Parathyroid adenoma (tissue), 2 donors: ENCODE measurements at regions not wholly inside any gene's neighbourhood (a gene's known extent, or its start where the extent isn't known, plus 50 kb on each side); places are given as distances from the start of the nearest gene placed in this dataset.

Source experiments
- H2AFZ ChIP-seq: fragments of 300-600 bp; sonication (generic); one replicate; pipeline ENCODE4 v1.7.0; 2017; ENCODE audit warnings: antibody characterized with exemption, mild to moderate bottlenecking
- H3K27ac ChIP-seq: fragments of 300-600 bp; sonication (generic); one replicate; pipeline ENCODE4 v1.7.0; 2017
- H3K27me3 ChIP-seq: fragments of 300-600 bp; sonication (generic); one replicate; pipeline ENCODE4 v1.7.0; 2017; ENCODE audit warnings: low read length; ENCODE audit not compliant: control insufficient read depth, insufficient read depth
- H3K36me3 ChIP-seq: fragments of 300-600 bp; sonication (generic); one replicate; pipeline ENCODE4 v1.7.0; 2017; ENCODE audit warnings: low read length; ENCODE audit not compliant: control insufficient read depth, insufficient read depth
- H3K4me1 ChIP-seq: fragments of 300-600 bp; sonication (generic); one replicate; pipeline ENCODE4 v1.7.0; 2017; ENCODE audit warnings: control low read depth
- H3K4me2 ChIP-seq: fragments of 300-600 bp; sonication (generic); one replicate; pipeline ENCODE4 v1.7.0; 2017; ENCODE audit warnings: low read length
- H3K4me3 ChIP-seq: fragments of 300-600 bp; sonication (generic); one replicate; pipeline ENCODE4 v1.7.0; 2017; ENCODE audit warnings: low read depth, low read length
- H3K79me2 ChIP-seq: fragments of 300-600 bp; sonication (generic); one replicate; pipeline ENCODE4 v1.7.0; 2017; ENCODE audit warnings: control low read depth
- H3K9ac ChIP-seq: fragments of 300-600 bp; sonication (generic); one replicate; pipeline ENCODE4 v1.7.0; 2017; ENCODE audit warnings: mild to moderate bottlenecking
- H3K9me3 ChIP-seq: fragments of 300-600 bp; sonication (generic); one replicate; pipeline ENCODE4 v1.7.0; 2017; ENCODE audit warnings: low read length; ENCODE audit not compliant: control insufficient read depth
- TF ChIP-seq, protein P1 (sequence below): fragments of 300-600 bp; sonication (generic); IDR thresholded peaks from one replicate; pipeline ENCODE4 v1.7.0; 2017; ENCODE audit warnings: antibody characterized with exemption, mild to moderate bottlenecking
- donor health status: primary hyperparathyroidism.

DNA sequence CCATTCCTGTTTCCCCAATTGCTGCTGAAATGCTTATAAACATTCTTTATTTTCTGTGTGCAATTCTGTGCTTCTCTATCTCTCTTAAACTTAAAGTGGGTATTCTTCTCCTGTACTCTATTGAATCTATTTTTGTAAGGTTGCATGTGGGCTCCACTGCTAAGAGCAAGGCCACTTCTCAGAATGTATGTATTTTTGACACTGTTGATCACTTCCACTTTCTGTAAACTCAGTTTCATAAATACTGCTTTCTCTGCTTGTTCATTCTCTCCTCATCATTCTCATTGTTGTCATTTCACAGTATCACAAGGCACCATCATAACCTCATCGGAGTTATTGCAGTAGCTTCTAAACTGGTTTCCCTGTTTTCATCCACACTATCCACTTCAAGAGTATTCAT lies 483.0 kb upstream of the CDH18 start:
- Histone ChIP-seq H2AFZ (no peak overlapping the region), H3K27ac (no peak overlapping the region), H3K4me1 (no peaks in the 10 kb centered on the region), H3K36me3 (no peaks in the 10 kb centered on the region), H3K79me2 (no peaks in the 10 kb centered on the region), H3K9ac (no peak overlapping the region), H3K4me2 (no peak overlapping the region), H3K27me3 (no peaks in the 10 kb centered on the region), H3K4me3 (no peak overlapping the region), H3K9me3 (no peaks in the 10 kb centered on the region)
- TF ChIP-seq, protein P1, sequence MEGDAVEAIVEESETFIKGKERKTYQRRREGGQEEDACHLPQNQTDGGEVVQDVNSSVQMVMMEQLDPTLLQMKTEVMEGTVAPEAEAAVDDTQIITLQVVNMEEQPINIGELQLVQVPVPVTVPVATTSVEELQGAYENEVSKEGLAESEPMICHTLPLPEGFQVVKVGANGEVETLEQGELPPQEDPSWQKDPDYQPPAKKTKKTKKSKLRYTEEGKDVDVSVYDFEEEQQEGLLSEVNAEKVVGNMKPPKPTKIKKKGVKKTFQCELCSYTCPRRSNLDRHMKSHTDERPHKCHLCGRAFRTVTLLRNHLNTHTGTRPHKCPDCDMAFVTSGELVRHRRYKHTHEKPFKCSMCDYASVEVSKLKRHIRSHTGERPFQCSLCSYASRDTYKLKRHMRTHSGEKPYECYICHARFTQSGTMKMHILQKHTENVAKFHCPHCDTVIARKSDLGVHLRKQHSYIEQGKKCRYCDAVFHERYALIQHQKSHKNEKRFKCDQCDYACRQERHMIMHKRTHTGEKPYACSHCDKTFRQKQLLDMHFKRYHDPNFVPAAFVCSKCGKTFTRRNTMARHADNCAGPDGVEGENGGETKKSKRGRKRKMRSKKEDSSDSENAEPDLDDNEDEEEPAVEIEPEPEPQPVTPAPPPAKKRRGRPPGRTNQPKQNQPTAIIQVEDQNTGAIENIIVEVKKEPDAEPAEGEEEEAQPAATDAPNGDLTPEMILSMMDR, result no peak

DNA sequence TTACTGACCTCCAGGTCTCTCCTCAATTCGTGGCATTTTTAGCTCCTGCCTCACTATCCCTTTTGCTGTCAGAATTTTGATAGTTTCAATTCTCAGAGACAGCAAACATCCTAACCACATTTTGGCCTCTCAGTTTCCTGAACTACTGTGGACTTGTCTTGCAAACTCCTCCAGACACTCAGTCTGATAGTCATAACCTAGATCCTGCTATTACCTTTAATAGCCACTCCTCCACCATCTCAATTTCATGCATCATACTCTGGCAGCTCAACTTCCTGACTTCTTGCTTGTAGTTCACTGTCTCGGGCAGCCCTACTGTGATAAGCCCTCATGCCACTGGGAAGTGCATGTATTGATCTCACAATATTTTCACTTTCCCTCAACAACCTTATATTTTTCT lies 481.8 kb upstream of the CDH18 start:
- H3K79me2 ChIP-seq, result no peaks in the 10 kb centered on the region
- H3K36me3 ChIP-seq, result no peaks in the 10 kb centered on the region
- no peaks in the 10 kb centered on the region for H3K9me3 ChIP-seq
- no peaks in the 10 kb centered on the region for H3K4me1 ChIP-seq
- no peaks in the 10 kb centered on the region for H3K27me3 ChIP-seq
- no peak overlapping the region for H3K9ac ChIP-seq
- TF ChIP-seq, protein P1, result no peak
- no peak overlapping the region for H3K27ac ChIP-seq
- no peak overlapping the region for H3K4me3 ChIP-seq
- no peak overlapping the region for H2AFZ ChIP-seq
- no peak overlapping the region for H3K4me2 ChIP-seq

DNA sequence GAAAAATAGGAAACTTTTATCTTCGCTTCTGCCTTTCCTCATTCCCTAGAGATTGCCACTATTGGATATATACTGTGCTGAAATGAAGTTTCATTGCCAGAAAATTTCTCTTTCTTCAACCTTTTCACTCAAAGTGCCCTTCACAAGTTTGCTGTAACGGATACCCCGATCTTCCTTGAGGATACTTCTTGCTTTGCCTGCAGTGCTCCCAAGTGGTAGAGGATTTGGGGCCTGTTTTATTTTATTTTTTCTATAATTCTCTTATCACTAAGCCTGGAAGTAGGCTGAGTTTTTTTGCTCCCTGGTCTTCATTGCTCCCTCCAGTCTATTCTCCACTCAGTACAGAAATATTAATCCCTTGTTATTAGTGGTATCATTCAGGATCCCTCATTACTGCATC lies 481.4 kb upstream of the CDH18 start:
- Histone ChIP-seq H3K9ac (no peak overlapping the region), H3K9me3 (no peaks in the 10 kb centered on the region), H3K27me3 (no peaks in the 10 kb centered on the region), H2AFZ (no peak overlapping the region), H3K4me3 (no peak overlapping the region), H3K79me2 (no peaks in the 10 kb centered on the region), H3K4me2 (no peak overlapping the region), H3K36me3 (no peaks in the 10 kb centered on the region), H3K27ac (no peak overlapping the region), H3K4me1 (no peaks in the 10 kb centered on the region)
- TF ChIP-seq, protein P1, result no peak

DNA sequence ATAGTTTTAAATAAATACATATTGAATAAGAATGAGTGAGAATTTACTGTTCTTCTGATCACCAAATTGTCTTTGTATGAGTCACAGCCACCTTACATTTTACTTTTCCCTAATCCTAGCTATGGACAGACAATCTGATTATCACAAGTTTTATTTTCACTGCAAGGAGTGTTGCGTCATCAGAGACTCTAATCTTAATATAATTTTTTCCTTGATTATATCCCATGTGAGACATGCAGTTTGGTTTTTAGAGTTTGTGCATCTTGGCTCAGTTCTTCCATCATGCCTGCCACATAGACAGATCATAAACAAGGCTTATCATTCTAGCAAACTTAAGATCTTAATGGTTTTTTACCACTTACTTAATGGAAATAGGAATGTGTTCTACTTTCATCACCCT lies 478.5 kb upstream of the CDH18 start:
- H3K27me3 ChIP-seq, result no peaks in the 10 kb centered on the region
- H3K4me3 ChIP-seq, result no peak overlapping the region
- H3K36me3 ChIP-seq, result no peaks in the 10 kb centered on the region
- H3K9ac ChIP-seq, result no peak overlapping the region
- no peaks in the 10 kb centered on the region for H3K9me3 ChIP-seq
- no peak overlapping the region for H3K4me2 ChIP-seq
- no peaks in the 10 kb centered on the region for H3K79me2 ChIP-seq
- no peaks in the 10 kb centered on the region for H3K4me1 ChIP-seq
- TF ChIP-seq, protein P1, result no peak
- no peak overlapping the region for H3K27ac ChIP-seq
- H2AFZ ChIP-seq, result no peak overlapping the region

DNA sequence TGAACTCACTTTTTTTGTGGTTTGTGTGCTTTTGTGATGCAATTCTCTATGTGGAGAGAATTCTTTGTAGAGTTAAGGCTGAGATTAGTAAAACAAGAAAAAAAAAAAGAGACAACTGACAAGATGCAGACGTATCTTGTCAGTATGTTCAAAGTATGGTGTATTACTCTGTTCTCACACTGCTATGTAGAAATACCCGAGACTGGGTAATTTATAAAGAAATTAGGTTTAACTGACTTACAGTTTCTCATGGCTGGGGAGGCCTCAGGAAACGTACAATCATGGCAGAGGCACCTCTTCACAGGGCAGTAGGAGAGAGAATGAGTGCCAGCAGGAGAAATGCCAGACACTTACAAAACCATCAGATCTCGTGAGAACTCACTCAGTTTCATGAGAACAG lies 475.2 kb upstream of the CDH18 start:
- H2AFZ ChIP-seq, result no peak overlapping the region
- TF ChIP-seq, protein P1, result no peak

More for the DNA sequence above, 475.2 kb upstream of the CDH18 start:
- Histone ChIP-seq H3K9me3 (no peaks in the 10 kb centered on the region), H3K4me1 (no peaks in the 10 kb centered on the region), H3K79me2 (no peaks in the 10 kb centered on the region), H3K9ac (no peak overlapping the region), H3K4me2 (no peak overlapping the region), H3K27ac (no peak overlapping the region), H3K36me3 (no peaks in the 10 kb centered on the region), H3K27me3 (no peaks in the 10 kb centered on the region), H3K4me3 (no peak overlapping the region)
